Left lobe of liver (tissue), 2 donors: ENCODE measurements at regions not wholly inside any gene's neighbourhood (a gene's known extent, or its start where the extent isn't known, plus 50 kb on each side); places are given as distances from the start of the nearest gene placed in this dataset.

Experiments used
- ATAC-seq: fragments of 200-7000 bp; cut with Tn5 transposase; one replicate; pipeline ENCODE4 v1.9.1; 2020; ENCODE audit warnings: mild to moderate bottlenecking, moderate library complexity
- DNase-seq: peaks from one replicate; pipeline ENCODE4 v3.0.0-alpha.2; 2020; ENCODE audit warnings: low spot score
- donor health status: DM: no; HTN: no; CAD: no; lungs with moderate emphysema.
- donor health status: DM: no; HTN: yes; CAD: no.

- ATAC-seq (peak; percentile 69), DNase-seq (no peak)
Measured at GRCh38 chr18:42184685-42185477, 229.8 kb downstream of the PIK3C3 start.

- ATAC-seq (no peak), DNase-seq (no peak)
Measured at GRCh38 chr18:42185486-42185885, 230.5 kb downstream of the PIK3C3 start.

- DNase-seq: no peak
- no peak for ATAC-seq
Measured at GRCh38 chr18:42187611-42188380, 232.8 kb downstream of the PIK3C3 start.

- no peak for DNase-seq
Measured at GRCh38 chr18:42190643-42191042, 235.6 kb downstream of the PIK3C3 start.

GRCh38 chr18:42192251-42193248 lies 237.5 kb downstream of the PIK3C3 start:
- no peak for DNase-seq
- peak; percentile 48 for ATAC-seq

More at GRCh38 chr18:42190643-42191042, 235.6 kb downstream of the PIK3C3 start:
- ATAC-seq: no peak

- ATAC-seq (no peak), DNase-seq (no peak)
Measured at GRCh38 chr18:42196651-42197050, 241.6 kb downstream of the PIK3C3 start.

- ATAC-seq (no peak), DNase-seq (no peak)
Measured at GRCh38 chr18:42201137-42201536, 246.1 kb downstream of the PIK3C3 start.

GRCh38 chr18:42211201-42211600 lies 256.2 kb downstream of the PIK3C3 start:
- no peak for ATAC-seq

GRCh38 chr18:42222557-42222956 lies 267.5 kb downstream of the PIK3C3 start:
- ATAC-seq (no peak), DNase-seq (no peak)

More at GRCh38 chr18:42211201-42211600, 256.2 kb downstream of the PIK3C3 start:
- no peak for DNase-seq

- ATAC-seq (no peak), DNase-seq (no peak)
Measured at GRCh38 chr18:42228581-42228980, 273.5 kb downstream of the PIK3C3 start.

GRCh38 chr18:42229211-42230210 lies 274.5 kb downstream of the PIK3C3 start:
- DNase-seq (no peak), ATAC-seq (no peak)

GRCh38 chr18:42230636-42231035 lies 275.6 kb downstream of the PIK3C3 start:
- no peak for ATAC-seq
- DNase-seq: no peak

GRCh38 chr18:42231284-42231683 lies 276.2 kb downstream of the PIK3C3 start:
- DNase-seq: no peak
- no peak for ATAC-seq

GRCh38 chr18:42231796-42232195 lies 276.8 kb downstream of the PIK3C3 start:
- DNase-seq: no peak
- ATAC-seq: no peak

GRCh38 chr18:42233908-42234307 lies 278.9 kb downstream of the PIK3C3 start:
- no peak for DNase-seq
- no peak for ATAC-seq

- no peak for ATAC-seq
Measured at GRCh38 chr18:42242758-42243157, 287.7 kb downstream of the PIK3C3 start.

GRCh38 chr18:42245137-42245536 lies 290.1 kb downstream of the PIK3C3 start:
- DNase-seq: no peak

More at GRCh38 chr18:42242758-42243157, 287.7 kb downstream of the PIK3C3 start:
- no peak for DNase-seq

GRCh38 chr18:42255908-42256765 lies 301.1 kb downstream of the PIK3C3 start:
- ATAC-seq: no peak
- DNase-seq: no peak

More at GRCh38 chr18:42245137-42245536, 290.1 kb downstream of the PIK3C3 start:
- ATAC-seq: no peak
